Loucy (cell line): ENCODE measurements at regions not wholly inside any gene's neighbourhood (a gene's known extent, or its start where the extent isn't known, plus 50 kb on each side); places are given as distances from the start of the nearest gene placed in this dataset.

Source experiments
- H2AFZ ChIP-seq: fragments of 200-600 bp; sonication (generic); 2 replicates; pipeline ENCODE4 v1.6.0; 2016; ENCODE audit warnings: antibody characterized with exemption, mild to moderate bottlenecking, low read length, moderate library complexity
- H3F3A ChIP-seq: fragments of 200-600 bp; 2 replicates; pipeline ENCODE4 v1.6.0; 2016; ENCODE audit warnings: antibody characterized with exemption, low read depth, mild to moderate bottlenecking
- H3K27me3 ChIP-seq: fragments of 200-600 bp; sonication (generic); 2 replicates; pipeline ENCODE4 v1.6.1; 2014; ENCODE audit warnings: low read length, mild to moderate bottlenecking; ENCODE audit not compliant: insufficient read depth, poor library complexity, severe bottlenecking
- H3K36me3 ChIP-seq: fragments of 200-600 bp; sonication (generic); 2 replicates; pipeline ENCODE4 v1.6.1; 2016; ENCODE audit warnings: low read length; ENCODE audit not compliant: insufficient read depth
- H3K4me1 ChIP-seq: fragments of 200-600 bp; sonication (generic); 2 replicates; pipeline ENCODE4 v1.5.1; 2014; ENCODE audit warnings: low read length, mild to moderate bottlenecking; ENCODE audit not compliant: insufficient read depth, poor library complexity, severe bottlenecking
- H3K4me2 ChIP-seq: fragments of 200-600 bp; sonication (generic); 2 replicates; pipeline ENCODE4 v1.6.0; 2014; ENCODE audit warnings: antibody characterized with exemption, low read length, low read depth, mild to moderate bottlenecking; ENCODE audit not compliant: poor library complexity, severe bottlenecking
- H3K4me3 ChIP-seq: fragments of 200-600 bp; sonication (generic); 2 replicates; pipeline ENCODE4 v1.5.1; 2014; ENCODE audit warnings: low read length, mild to moderate bottlenecking, mixed read lengths; ENCODE audit not compliant: poor library complexity, severe bottlenecking
- H3K79me2 ChIP-seq: fragments of 200-600 bp; sonication (generic); 2 replicates; pipeline ENCODE4 v1.6.1; 2014; ENCODE audit warnings: low read length; ENCODE audit not compliant: insufficient read depth
- H3K9ac ChIP-seq: fragments of 200-600 bp; sonication (generic); 2 replicates; pipeline ENCODE4 v1.6.0; 2014; ENCODE audit warnings: mild to moderate bottlenecking, low read depth, low read length, moderate library complexity; ENCODE audit not compliant: poor library complexity, severe bottlenecking
- H3K9me2 ChIP-seq: fragments of 200-600 bp; sonication (generic); replicated peaks from 2 replicates; pipeline ENCODE4 v1.6.1; 2016; ENCODE audit warnings: low read depth, low read length, mixed read lengths
- H3K9me3 ChIP-seq: fragments of 200-600 bp; sonication (generic); 2 replicates; pipeline ENCODE4 v1.6.1; 2014; ENCODE audit warnings: mild to moderate bottlenecking, antibody characterized with exemption, low read length, low read depth; ENCODE audit not compliant: insufficient read depth
- H4K20me1 ChIP-seq: fragments of 200-600 bp; sonication (generic); 2 replicates; pipeline ENCODE4 v1.6.0; 2014; ENCODE audit warnings: antibody characterized with exemption, low read length, mild to moderate bottlenecking; ENCODE audit not compliant: insufficient read depth, poor library complexity, severe bottlenecking
- CTCF ChIP-seq: fragments of 200-600 bp; sonication (generic); conservative IDR thresholded peaks from 2 replicates; pipeline ENCODE4 v1.5.1; 2014; ENCODE audit warnings: mild to moderate bottlenecking, antibody characterized with exemption, low read length
- EZH2phosphoT487 ChIP-seq: fragments of 200-600 bp; IDR thresholded peaks from 2 replicates; pipeline ENCODE4 v1.6.1; 2018; ENCODE audit warnings: antibody characterized with exemption, mild to moderate bottlenecking, moderate library complexity, borderline replicate concordance

- Histone ChIP-seq H3K4me1 (no peaks in the 10 kb centered on the region), H3K4me2 (no peak overlapping the region), H3K9me3 (no peaks in the 10 kb centered on the region), H3K4me3 (no peak overlapping the region), H3K36me3 (no peaks in the 10 kb centered on the region), H3K27me3 (no peaks in the 10 kb centered on the region), H3K79me2 (no peaks in the 10 kb centered on the region), H3K9me2 (no peaks in the 10 kb centered on the region), H4K20me1 (no peaks in the 10 kb centered on the region), H3K9ac (no peak overlapping the region), H2AFZ (no peak overlapping the region), H3F3A (no peaks in the 10 kb centered on the region)
- TF ChIP-seq CTCF (no peak), EZH2phosphoT487 (no peak)
Observed at GRCh38 chr9:14546693-14547092, 146.5 kb downstream of the ZDHHC21 start.

- H3K4me2 ChIP-seq, result no peak overlapping the region
- no peaks in the 10 kb centered on the region for H3K9me3 ChIP-seq
- no peak overlapping the region for H3K9ac ChIP-seq
- H3F3A ChIP-seq, result no peaks in the 10 kb centered on the region
- H3K9me2 ChIP-seq, result no peaks in the 10 kb centered on the region
- no peak for TF ChIP-seq EZH2phosphoT487
- no peak for TF ChIP-seq CTCF
- H3K79me2 ChIP-seq, result no peaks in the 10 kb centered on the region
- no peaks in the 10 kb centered on the region for H3K4me1 ChIP-seq
- no peak overlapping the region for H3K4me3 ChIP-seq
- no peaks in the 10 kb centered on the region for H3K27me3 ChIP-seq
- no peaks in the 10 kb centered on the region for H4K20me1 ChIP-seq
- H2AFZ ChIP-seq, result no peak overlapping the region
- no peaks in the 10 kb centered on the region for H3K36me3 ChIP-seq
Observed at GRCh38 chr9:14542071-14542470, 151.2 kb downstream of the ZDHHC21 start.

GRCh38 chr9:14538526-14538925 is 154.7 kb downstream of the ZDHHC21 start:
- Histone ChIP-seq H3F3A (no peaks in the 10 kb centered on the region), H3K9me2 (no peaks in the 10 kb centered on the region), H3K27me3 (no peaks in the 10 kb centered on the region), H2AFZ (no peak overlapping the region), H3K9me3 (no peaks in the 10 kb centered on the region), H3K4me1 (no peaks in the 10 kb centered on the region), H3K4me2 (no peak overlapping the region), H3K79me2 (no peaks in the 10 kb centered on the region), H4K20me1 (no peaks in the 10 kb centered on the region), H3K4me3 (no peak overlapping the region), H3K9ac (no peak overlapping the region), H3K36me3 (no peaks in the 10 kb centered on the region)
- TF ChIP-seq EZH2phosphoT487, result no peak
- no peak for TF ChIP-seq CTCF
